ENCODE measurements at regions not wholly inside any gene's neighbourhood (a gene's known extent, or its start where the extent isn't known, plus 50 kb on each side); places are given as distances from the start of the nearest gene placed in this dataset.

DNA sequence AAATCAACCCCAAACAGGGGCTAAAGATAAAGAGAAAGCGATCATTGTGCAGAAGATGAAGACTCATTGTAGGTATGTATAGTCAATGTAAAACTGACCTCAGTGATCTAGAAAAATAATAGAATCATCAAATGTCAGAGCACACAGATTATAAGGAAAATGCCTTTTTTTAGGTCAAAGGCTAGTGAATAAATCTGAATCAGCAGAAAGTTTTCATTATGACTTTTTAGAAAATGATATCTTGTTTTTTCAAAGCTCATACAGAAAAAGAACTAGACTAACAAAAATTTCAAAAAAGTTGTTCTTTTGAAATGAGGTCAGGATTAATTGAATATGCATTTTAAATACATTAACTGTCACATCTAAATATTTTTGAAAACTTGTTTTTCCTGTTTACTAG, 60.2 kb upstream of the STEAP4 start:
- TF ChIP-seq, protein P1, sequence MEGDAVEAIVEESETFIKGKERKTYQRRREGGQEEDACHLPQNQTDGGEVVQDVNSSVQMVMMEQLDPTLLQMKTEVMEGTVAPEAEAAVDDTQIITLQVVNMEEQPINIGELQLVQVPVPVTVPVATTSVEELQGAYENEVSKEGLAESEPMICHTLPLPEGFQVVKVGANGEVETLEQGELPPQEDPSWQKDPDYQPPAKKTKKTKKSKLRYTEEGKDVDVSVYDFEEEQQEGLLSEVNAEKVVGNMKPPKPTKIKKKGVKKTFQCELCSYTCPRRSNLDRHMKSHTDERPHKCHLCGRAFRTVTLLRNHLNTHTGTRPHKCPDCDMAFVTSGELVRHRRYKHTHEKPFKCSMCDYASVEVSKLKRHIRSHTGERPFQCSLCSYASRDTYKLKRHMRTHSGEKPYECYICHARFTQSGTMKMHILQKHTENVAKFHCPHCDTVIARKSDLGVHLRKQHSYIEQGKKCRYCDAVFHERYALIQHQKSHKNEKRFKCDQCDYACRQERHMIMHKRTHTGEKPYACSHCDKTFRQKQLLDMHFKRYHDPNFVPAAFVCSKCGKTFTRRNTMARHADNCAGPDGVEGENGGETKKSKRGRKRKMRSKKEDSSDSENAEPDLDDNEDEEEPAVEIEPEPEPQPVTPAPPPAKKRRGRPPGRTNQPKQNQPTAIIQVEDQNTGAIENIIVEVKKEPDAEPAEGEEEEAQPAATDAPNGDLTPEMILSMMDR (IDR thresholded peaks at IDR 0.05; ENCODE audit: insufficient read depth, missing control alignments) = no peak
- DNase-seq (ENCODE audit: insufficient read length, low spot score) (no peak), FAIRE-seq (no peak)

DNA sequence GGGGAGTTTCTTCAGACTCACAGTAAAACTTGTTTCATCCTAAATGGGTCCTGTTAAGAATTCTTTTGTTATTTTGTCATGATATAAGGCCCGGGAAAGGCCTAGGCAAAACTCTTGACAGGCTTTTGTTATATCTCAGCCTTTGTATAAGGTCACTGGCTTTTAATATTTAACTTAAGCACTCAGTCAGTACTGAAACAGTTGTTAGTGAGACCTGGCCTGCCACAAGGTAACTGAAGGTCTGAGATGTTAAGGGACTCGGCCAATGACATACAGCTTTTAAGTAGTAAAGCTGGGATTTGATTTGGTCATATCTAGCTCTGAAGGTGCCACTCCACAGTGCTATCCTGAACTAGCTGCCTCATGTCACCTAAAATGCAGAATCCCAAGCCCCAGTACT, 57.2 kb upstream of the STEAP4 start:
- no peak for FAIRE-seq
- TF ChIP-seq, protein P1 (IDR thresholded peaks at IDR 0.05; ENCODE audit: insufficient read depth, missing control alignments) = no peak

DNA sequence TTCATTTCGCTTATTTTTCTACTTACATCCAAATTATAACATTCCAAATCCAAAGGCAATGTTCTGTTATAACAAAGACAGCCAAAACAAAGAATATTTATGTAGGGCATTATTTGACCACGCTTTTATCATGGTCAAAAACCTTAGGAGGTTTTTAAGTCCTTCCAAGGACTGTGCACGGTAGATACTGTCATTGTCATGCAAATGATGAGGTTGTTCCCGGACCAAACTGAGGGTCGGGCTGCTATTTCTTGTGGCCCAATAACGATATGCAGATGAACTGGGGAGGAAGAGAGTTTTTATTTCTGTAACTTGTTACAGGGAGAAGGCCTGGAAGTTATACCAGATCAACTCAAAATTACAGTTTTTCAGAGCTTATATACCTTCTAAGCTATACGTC, 56.6 kb upstream of the STEAP4 start:
- TF ChIP-seq, protein P1 (IDR thresholded peaks at IDR 0.05; ENCODE audit: insufficient read depth, missing control alignments) = no peak
- DNase-seq (ENCODE audit: insufficient read length, low spot score) (no peak), FAIRE-seq (no peak)

More for the DNA sequence above, 57.2 kb upstream of the STEAP4 start:
- DNase-seq (ENCODE audit: insufficient read length, low spot score) = no peak

DNA sequence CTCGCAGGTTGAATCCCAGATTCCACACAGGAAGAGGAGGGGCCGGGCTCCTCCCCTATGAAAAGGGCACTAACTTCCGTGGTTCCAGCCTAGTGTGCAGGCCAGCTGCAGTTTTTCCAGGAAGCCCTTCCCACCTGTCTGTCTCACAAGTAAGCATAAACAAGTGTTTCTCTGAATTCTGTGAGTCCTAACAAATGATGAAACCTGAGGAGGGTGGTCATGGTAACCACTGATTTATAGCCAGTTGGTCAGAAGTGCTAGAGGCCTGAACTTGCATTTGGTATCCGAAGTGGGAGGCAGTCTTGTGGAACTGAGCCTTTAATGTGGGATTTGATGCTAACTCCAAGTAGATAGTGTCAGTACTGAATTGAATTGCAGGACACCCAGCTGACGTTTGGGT, 54.7 kb upstream of the STEAP4 start:
- TF ChIP-seq, protein P1 (IDR thresholded peaks at IDR 0.05; ENCODE audit: insufficient read depth, missing control alignments) = no peak
- DNase-seq (ENCODE audit: insufficient read length, low spot score) (no peak), FAIRE-seq (no peak)

DNA sequence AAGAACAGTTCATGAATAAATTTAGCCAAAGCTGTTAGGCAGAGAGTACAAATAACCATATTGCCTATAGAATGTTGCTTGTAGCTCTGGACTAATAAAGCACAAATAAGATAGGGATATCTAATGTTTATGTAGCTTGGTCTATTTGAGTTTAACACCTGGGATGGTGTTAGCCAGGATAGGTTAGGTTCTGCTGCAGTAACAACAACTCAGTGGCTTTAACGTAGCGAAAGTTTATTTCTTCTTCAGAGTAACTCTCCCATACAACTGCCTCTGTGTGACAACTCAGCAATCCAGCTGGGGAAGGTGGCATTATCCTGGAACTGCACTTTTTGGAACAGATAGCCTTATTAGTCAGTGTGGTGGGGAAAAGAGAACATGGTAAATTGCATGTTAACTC, 52.2 kb upstream of the STEAP4 start:
- no peak for FAIRE-seq
- no peak for DNase-seq (ENCODE audit: insufficient read length, low spot score)
- TF ChIP-seq, protein P1 (IDR thresholded peaks at IDR 0.05; ENCODE audit: insufficient read depth, missing control alignments) = no peak

DNA sequence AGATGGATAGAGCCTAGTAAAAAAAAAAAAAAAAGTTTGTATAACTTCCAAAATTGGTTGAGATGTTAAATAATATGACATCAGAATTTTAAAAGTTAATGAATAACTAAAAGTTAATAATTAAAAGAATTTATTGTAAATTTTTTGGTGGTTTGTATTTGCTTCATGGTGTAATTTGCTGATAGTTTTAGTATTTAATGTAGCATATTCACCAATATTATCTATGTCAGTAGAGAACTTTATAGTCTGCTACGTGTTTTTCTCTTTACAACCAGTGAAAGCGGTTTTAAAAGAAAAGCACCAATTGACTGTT, 51.8 kb upstream of the STEAP4 start:
- TF ChIP-seq, protein P1 (IDR thresholded peaks at IDR 0.05; ENCODE audit: insufficient read depth, missing control alignments) = no peak
- no peak for DNase-seq (ENCODE audit: insufficient read length, low spot score)
- no peak for FAIRE-seq

DNA sequence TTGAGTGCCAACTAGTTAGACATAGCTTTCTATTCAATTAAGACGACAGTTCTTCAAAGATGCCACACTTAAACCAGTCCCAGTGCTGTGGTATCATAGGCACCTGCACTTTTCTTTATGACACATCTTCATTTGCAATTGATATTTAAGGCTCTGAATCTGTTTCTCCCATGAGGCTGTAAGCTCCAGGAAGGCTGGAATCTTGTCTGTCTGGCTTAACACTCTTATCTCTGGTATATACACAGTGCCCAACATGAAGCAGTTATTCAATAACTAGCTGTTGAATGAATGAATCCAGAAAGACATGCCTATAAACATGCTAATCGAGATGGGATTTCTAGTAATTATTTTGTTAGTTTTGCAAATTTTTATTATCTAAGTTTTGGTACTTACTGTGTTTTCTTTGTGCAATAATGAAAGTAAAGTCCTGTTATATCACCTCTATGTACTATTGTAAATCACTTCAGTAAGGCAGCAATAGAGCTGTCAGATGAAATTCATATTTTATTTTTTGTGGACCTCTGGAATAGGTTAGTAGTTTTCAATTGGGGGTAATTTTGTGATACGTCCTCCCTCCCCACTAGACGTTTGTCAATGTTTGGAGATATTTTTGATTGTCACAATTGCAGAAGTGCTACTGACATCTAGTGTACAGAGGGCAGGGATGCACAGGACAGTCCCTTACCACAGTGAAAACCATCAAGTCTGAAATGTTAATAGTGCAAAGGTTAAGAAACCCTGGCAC, 51.3 kb upstream of the STEAP4 start:
- TF ChIP-seq, protein P1 (IDR thresholded peaks at IDR 0.05; ENCODE audit: insufficient read depth, missing control alignments) = peak; percentile 32
- DNase-seq (ENCODE audit: insufficient read length, low spot score) (no peak), FAIRE-seq (peak; percentile 6)
